Brain microvascular endothelial cell (primary cell): ENCODE measurements at regions not wholly inside any gene's neighbourhood (a gene's known extent, or its start where the extent isn't known, plus 50 kb on each side); places are given as distances from the start of the nearest gene placed in this dataset.

Experiments
- DNase-seq: peaks from one replicate; pipeline ENCODE4 v3.0.0-alpha.2; 2020
- H3K27ac ChIP-seq: fragments of 250-450 bp; sonication (Bioruptor Pico); 2 replicates; pipeline ENCODE4 v1.5.1; 2020; ENCODE audit warnings: mild to moderate bottlenecking, moderate library complexity
- H3K27me3 ChIP-seq: fragments of 250-450 bp; sonication (Bioruptor Pico); replicated peaks from 2 replicates; pipeline ENCODE4 v1.5.1; 2020; ENCODE audit warnings: mild to moderate bottlenecking
- H3K36me3 ChIP-seq: fragments of 250-450 bp; sonication (Bioruptor Pico); replicated peaks from 2 replicates; pipeline ENCODE4 v1.5.1; 2020; ENCODE audit warnings: mild to moderate bottlenecking
- H3K4me3 ChIP-seq: 2 replicates; pipeline ENCODE4 v1.5.1; 2011; ENCODE audit warnings: low read depth, mild to moderate bottlenecking, control low read depth, low read length, moderate library complexity
- in situ Hi-C: cut with HindIII; loops from 2 replicates; pipeline ENCODE4 v1.10.0; 2017; ENCODE audit warnings: low sequenced_read_pairs, low pct_ligation_motif_present
- TF ChIP-seq, protein P1 (sequence below): IDR thresholded peaks from 2 replicates; pipeline ENCODE4 v1.5.1; 2011; ENCODE audit warnings: low read depth, mild to moderate bottlenecking, moderate library complexity, low read length, control low read depth, inconsistent platforms; ENCODE audit errors: missing control alignments

DNA sequence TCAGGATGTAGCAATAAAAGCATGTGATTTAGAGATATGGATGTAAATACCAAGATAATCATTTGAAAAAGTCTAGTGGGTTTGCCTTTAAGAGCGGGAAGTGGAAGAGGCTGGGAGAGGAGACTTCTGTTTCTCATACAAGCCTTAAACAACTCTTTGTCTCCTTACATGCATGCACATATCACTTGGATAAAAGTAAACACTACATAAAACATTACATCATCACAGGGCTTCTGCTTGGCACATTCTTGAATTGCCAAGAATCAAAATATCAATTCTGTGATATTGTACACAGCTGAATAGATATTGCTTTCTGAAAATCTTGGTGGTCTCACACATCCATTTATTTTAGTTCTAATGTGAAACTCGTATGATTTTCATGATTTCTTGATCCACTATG, 57.6 kb downstream of the FOXD1 start:
- Histone ChIP-seq H3K27me3 (no peaks in the 10 kb centered on the region), H3K27ac (no peak overlapping the region), H3K4me3 (no peak overlapping the region), H3K36me3 (no peaks in the 10 kb centered on the region)
- no peak for DNase-seq
- TF ChIP-seq, protein P1, sequence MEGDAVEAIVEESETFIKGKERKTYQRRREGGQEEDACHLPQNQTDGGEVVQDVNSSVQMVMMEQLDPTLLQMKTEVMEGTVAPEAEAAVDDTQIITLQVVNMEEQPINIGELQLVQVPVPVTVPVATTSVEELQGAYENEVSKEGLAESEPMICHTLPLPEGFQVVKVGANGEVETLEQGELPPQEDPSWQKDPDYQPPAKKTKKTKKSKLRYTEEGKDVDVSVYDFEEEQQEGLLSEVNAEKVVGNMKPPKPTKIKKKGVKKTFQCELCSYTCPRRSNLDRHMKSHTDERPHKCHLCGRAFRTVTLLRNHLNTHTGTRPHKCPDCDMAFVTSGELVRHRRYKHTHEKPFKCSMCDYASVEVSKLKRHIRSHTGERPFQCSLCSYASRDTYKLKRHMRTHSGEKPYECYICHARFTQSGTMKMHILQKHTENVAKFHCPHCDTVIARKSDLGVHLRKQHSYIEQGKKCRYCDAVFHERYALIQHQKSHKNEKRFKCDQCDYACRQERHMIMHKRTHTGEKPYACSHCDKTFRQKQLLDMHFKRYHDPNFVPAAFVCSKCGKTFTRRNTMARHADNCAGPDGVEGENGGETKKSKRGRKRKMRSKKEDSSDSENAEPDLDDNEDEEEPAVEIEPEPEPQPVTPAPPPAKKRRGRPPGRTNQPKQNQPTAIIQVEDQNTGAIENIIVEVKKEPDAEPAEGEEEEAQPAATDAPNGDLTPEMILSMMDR: no peak
- in situ Hi-C loops: no loop called here

DNA sequence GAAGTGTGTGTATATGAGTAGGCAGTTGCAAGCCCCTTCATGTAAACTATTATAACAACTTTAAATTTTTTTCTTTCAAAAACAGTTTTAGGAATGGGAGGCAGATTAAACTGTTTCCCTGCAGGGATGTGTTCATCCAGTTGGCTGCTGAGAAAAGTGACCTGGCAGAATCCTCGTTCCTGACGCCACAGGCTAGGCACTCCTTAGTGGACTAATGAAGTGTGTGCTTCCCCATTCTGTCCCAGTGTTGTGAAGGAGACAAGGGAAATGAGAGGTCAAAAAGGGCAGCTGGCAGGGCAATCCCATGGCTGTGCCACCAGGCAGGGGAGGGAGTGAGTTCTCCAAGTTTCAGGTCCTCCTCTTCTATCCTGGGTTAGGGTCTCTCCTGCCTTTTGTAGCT, 59.8 kb downstream of the FOXD1 start:
- no peak overlapping the region for H3K4me3 ChIP-seq
- H3K27me3 ChIP-seq: no peaks in the 10 kb centered on the region
- in situ Hi-C loops: no loop called here
- no peaks in the 10 kb centered on the region for H3K36me3 ChIP-seq
- no peak overlapping the region for H3K27ac ChIP-seq
- no peak for DNase-seq
- TF ChIP-seq, protein P1: no peak

DNA sequence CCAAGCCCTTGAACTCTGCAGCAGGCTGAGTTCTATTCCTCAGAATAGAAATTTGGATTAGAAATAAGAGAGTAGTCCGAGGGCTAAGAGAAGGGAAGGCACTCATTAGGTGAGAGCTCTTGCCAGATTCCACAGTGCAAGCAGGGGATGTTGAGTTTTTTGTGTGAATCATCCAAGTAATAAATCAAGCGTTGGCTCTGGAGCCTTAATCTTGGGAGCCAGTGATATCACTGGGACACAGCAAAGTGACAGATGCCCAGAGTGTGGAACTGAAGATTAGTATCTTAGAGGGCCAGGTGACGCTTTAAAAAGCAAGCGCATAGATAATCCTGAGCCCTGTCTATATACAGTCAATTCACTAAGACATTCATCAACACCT, 60.3 kb downstream of the FOXD1 start:
- H3K27ac ChIP-seq: no peak overlapping the region
- no peak overlapping the region for H3K4me3 ChIP-seq
- no peaks in the 10 kb centered on the region for H3K27me3 ChIP-seq
- TF ChIP-seq, protein P1: no peak
- DNase-seq: no peak
- H3K36me3 ChIP-seq: no peaks in the 10 kb centered on the region
- in situ Hi-C loops: no loop called here

DNA sequence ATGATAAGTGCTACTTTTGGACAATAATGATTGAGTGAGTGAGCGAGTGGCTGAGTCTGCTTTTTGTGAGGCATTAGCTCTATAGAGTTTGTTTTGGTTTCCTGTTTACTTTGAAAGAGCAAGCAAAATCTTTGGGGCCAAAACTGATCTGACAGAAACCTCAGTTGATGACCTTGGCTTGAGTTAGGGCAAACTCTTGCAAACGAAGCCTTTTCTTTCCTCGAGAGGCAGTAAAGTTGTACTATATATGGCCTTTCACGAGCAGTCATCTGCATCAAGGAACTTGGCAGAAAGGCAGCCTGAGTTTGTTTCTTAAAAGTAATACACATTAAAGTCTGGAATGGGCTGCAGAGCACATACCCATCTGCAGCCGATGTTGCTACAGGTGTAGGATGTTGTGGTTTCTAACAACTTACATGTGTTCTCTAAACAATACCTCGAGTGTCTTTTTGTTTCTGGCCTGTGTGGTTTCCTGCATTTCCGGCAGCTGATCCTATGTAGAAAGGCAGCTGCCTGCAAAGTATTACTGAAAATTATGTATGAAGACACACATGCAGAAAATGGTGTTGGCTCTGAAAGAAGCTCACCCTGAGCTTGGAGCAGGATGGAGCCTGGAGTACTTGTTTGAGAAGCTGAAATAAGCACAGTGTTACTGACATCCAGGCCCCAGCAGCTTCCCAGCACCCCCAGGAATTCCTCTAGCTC, 60.8 kb downstream of the FOXD1 start:
- Histone ChIP-seq H3K27ac (no peak overlapping the region), H3K36me3 (no peaks in the 10 kb centered on the region), H3K4me3 (no peak overlapping the region), H3K27me3 (no peaks in the 10 kb centered on the region)
- in situ Hi-C loops: no loop called here
- TF ChIP-seq, protein P1: no peak
- DNase-seq: no peak

DNA sequence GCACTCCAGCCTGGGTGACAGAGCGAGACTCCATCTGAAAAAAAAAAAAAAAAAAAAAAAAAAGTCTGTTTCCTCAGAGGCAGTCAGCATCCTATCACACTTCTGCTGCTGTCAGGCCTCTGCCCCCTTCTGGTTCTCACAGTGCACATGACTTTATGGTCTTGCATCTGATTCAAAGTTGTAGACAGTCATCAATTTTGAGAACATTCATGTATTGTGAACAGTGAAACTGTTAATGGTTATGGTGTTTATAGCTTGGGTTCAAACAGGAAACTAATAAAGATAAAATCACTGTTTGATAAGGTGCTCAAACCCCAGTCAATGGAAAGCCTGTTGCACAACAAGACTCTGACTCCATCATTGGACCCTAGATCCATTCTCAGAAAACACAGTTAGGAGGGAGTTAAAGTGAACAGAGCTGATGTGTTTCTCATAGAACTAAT, 61.4 kb downstream of the FOXD1 start:
- Histone ChIP-seq H3K36me3 (no peaks in the 10 kb centered on the region), H3K4me3 (no peak overlapping the region), H3K27me3 (no peaks in the 10 kb centered on the region), H3K27ac (no peak overlapping the region)
- in situ Hi-C loops: no loop called here
- DNase-seq: no peak
- TF ChIP-seq, protein P1: peak; percentile 15

DNA sequence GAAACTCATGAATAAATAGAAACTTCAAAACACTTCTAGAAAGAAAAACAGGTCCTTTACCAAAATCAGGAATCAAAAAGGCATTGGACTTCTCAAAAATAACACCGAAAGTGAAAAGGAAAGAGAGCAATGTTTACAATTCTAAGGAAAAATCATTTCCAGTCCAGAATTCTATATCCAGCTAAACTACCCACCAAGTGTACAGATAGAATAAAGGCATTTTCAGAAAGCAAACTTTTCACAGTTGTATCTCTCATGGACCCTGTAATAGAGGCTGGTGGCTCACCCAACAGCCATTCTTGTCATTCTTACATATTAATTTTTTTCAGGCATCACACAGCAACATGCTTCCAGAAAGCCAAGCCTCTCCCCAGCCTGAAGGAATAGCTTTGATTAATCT, 63.7 kb downstream of the FOXD1 start:
- TF ChIP-seq, protein P1: no peak
- in situ Hi-C loops: no loop called here
- H3K27me3 ChIP-seq: no peaks in the 10 kb centered on the region
- no peak overlapping the region for H3K4me3 ChIP-seq
- no peak for DNase-seq
- H3K36me3 ChIP-seq: no peaks in the 10 kb centered on the region
- H3K27ac ChIP-seq: no peak overlapping the region
